ENCODE measurements at regions not wholly inside any gene's neighbourhood (a gene's known extent, or its start where the extent isn't known, plus 50 kb on each side); places are given as distances from the start of the nearest gene placed in this dataset.

GRCh38 chr4:33966808-33967207 lies 2277.5 kb downstream of the ARAP2 start:
- Histone ChIP-seq H3K18ac (ENCODE audit: insufficient read length, low read depth, low read length) (no peak overlapping the region), H4K20me1 (ENCODE audit: control insufficient read depth, insufficient read depth, insufficient read length) (no peaks in the 10 kb centered on the region), H2BK15ac (ENCODE audit: low read depth, low read length) (no peak overlapping the region), H4K8ac (replicated peaks; ENCODE audit: insufficient read length, low read depth, low read length) (no peak overlapping the region), H3K4ac (ENCODE audit: low read depth, low read length) (no peak overlapping the region), H2AK5ac (ENCODE audit: insufficient read length, low read length) (no peak overlapping the region), H3K23me2 (ENCODE audit: insufficient read length, low read depth, low read length, poor library complexity, severe bottlenecking) (no peaks in the 10 kb centered on the region), H3K56ac (ENCODE audit: insufficient read length, low read depth, low read length) (no peak overlapping the region), H3K23ac (ENCODE audit: insufficient read length, low read depth, low read length) (no peak overlapping the region), H2BK120ac (ENCODE audit: low read depth, low read length, poor library complexity, severe bottlenecking) (no peak overlapping the region), H3K14ac (ENCODE audit: insufficient read depth, low read length) (no peak overlapping the region), H2BK12ac (ENCODE audit: insufficient read length, low read depth, low read length) (no peak overlapping the region), H3K4me1 (ENCODE audit: insufficient read depth, low read length) (no peaks in the 10 kb centered on the region), H3K9me3 (ENCODE audit: control insufficient read depth, low read depth, low read length) (no peaks in the 10 kb centered on the region), H2BK5ac (ENCODE audit: insufficient read length, low read length) (no peak overlapping the region), H3K27ac (ENCODE audit: insufficient read length, low read depth, low read length) (no peak overlapping the region), H3K27me3 (ENCODE audit: insufficient read depth, low read length) (no peaks in the 10 kb centered on the region), H3T11ph (ENCODE audit: low read length) (no peak overlapping the region), H2BK20ac (ENCODE audit: low read depth, low read length, poor library complexity, severe bottlenecking) (no peak overlapping the region), H3K4me2 (ENCODE audit: insufficient read depth, insufficient read length, low read length) (no peak overlapping the region), H3K79me2 (ENCODE audit: insufficient read depth, low read length) (no peaks in the 10 kb centered on the region), H3K9ac (ENCODE audit: extremely low read depth, insufficient read length, low read length) (no peak overlapping the region), H2AFZ (ENCODE audit: low read length) (no peak overlapping the region), H3K79me1 (ENCODE audit: insufficient read depth, low read depth, low read length, poor library complexity, severe bottlenecking) (no peaks in the 10 kb centered on the region), H4K91ac (ENCODE audit: insufficient read length, low read depth, low read length) (no peak overlapping the region), H4K5ac (ENCODE audit: insufficient read length, low read depth, low read length) (no peak overlapping the region)
- H3K9me3 Mint-ChIP-seq, result peaks cover 24 to 25% of the 10 kb centered on the region in 2 experiments
- peaks cover 0 to 24% (median 3%) of the 10 kb centered on the region in 3 experiments; a peak in 5 of 7 replicates for H3K36me3 Mint-ChIP-seq (ENCODE audit: insufficient read depth in 1 of 3, low read depth in 3 of 3)
- no peak overlapping the region for H3K4me3 Mint-ChIP-seq
- no peak; the same call in 2 of the 3 replicates for TF ChIP-seq CTCF (conservative IDR thresholded peaks at IDR 0.05)
- no peak for DNase-seq
- H3K27me3 Mint-ChIP-seq (ENCODE audit: low read depth), result no peaks in the 10 kb centered on the region
- H3K4me1 Mint-ChIP-seq, result no peaks in the 10 kb centered on the region
- no CpG with 5 or more reads among the region's 1 CpG for WGBS (ENCODE audit: extremely low coverage, insufficient read length, low lambda C conversion rate)
- H3K27ac Mint-ChIP-seq, result no peak overlapping the region

Data from H9 (cell line).